ENCODE measurements at regions not wholly inside any gene's neighbourhood (a gene's known extent, or its start where the extent isn't known, plus 50 kb on each side); places are given as distances from the start of the nearest gene placed in this dataset.

DNA sequence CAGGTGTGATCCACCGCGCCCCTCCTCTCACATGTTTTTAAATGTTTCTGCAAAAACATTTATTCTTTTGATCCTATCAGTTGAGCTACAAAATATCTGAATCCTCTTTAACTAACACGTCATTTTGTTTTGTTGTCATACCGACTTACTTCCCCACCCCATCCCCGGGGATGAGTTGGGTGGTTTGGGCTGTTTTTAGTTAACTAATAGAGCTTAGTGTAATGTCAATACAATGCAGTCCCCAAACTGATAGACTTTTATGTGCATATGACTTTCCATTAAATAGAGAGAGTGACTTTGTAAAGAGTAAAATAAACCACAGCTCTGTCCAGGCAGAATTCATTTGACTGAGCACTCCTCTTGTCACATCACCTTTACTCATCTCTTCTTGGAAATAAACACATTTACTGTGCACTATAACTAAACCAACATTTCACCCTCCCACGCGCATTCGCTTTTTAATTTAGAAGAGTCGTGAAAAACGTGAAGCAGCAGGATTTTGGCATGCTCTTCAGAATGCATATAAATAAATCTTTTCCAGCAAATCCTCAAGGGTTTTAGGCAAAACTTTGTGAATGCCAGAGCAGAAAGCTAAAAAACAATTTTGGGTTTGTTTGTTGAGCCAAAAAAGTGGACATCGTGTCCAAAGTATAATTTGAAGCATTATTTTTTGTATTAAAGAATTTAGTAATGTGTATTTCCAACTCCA is 187.4 kb upstream of the MGMT start:
- intact Hi-C loops (cut with micrococcal nuclease): no loop called here

DNA sequence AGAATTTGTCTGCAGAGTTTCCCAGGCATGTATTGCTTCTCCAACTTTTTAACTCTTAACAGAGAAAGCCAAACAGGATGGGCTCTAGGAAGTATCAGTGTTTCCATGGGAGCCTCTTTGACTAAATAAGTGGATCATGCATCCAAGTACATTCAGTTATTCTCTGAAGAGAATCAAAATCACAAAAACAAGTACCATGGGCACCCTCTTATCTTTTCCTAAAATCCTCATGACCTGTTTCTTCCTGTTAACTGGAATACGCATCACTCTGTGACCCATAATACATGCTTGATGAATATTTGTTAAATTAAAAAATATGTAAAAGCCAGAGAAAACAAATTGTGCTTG is 186.9 kb upstream of the MGMT start:
- intact Hi-C loops (cut with micrococcal nuclease): no loop called here

DNA sequence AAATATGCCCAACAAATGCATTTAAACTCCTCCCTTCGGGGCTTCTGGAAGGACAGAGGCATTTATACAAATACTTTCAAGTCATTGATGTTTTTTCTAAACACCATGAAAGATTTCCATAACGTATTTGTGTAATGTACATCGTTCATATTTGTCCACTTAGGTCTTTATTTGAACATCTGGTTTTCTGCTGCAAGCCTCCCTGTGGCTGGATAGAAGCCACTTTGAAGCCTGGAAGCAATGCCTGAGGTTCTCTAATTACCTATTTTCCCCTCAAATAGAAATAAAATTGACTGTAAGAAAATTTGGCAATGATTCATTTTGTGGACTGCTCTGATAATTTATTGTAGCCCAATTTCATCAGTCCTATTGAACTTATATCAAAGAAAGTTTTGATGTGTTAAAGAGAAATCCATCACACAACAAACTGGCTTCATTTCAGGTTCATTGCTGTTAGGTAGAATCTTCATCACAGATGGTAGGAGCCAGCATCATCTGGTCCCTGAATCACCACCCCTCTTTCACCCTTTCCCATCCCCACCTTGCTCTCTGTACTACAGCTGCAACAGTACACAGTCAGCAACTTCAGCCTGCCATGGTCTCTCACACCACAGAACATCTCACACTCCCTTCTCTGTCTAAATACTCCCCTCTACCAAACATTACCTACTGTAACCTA is 186.0 kb upstream of the MGMT start:
- intact Hi-C loops (cut with micrococcal nuclease): no loop called here

DNA sequence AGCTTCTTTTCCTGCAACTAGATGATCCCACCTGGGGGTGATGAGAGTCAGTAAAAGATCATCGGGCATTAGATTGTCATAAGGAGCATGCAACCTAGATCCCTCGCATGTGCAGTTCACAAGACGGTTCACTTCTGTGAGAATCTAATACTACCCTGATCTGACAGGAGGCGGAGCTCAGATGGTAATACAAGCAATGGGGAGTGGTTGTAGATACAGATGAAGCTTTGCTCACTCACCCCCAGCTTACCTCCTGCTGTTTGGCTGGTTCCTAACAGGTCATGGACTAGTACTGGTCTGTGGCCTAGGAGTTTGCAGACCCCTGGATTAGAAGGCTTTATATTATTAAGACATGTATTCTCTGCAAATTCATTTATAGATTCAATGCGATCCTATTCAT is 181.6 kb upstream of the MGMT start:
- intact Hi-C loops (cut with micrococcal nuclease): no loop called here

DNA sequence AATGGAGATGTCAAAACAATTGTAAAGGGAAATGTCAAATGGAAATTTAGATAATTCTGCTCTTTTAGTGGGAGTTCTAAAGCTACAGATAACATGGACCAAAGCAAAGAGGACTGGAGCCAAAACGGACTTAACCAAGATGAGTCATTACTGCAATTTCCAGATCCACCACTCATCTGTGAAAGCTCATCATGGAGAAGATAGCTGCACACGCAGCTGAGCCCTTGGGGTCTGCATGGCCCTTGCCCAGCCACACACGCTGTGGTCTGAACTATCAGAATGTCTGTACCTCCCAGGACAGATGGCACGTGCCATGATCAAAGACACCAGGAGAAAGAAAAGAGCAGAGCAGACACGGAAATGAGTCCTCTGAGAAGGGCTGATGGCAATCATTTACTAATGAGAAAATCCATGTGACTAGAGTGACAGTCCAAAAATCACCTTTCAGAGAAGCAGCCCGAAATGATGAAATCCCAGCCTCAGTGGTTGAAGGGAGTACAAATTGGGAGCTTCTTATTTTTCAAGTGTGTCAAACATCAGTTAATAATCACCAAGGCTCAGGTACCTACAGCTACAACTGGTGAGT is 177.9 kb upstream of the MGMT start:
- intact Hi-C loops (cut with micrococcal nuclease): no loop called here

DNA sequence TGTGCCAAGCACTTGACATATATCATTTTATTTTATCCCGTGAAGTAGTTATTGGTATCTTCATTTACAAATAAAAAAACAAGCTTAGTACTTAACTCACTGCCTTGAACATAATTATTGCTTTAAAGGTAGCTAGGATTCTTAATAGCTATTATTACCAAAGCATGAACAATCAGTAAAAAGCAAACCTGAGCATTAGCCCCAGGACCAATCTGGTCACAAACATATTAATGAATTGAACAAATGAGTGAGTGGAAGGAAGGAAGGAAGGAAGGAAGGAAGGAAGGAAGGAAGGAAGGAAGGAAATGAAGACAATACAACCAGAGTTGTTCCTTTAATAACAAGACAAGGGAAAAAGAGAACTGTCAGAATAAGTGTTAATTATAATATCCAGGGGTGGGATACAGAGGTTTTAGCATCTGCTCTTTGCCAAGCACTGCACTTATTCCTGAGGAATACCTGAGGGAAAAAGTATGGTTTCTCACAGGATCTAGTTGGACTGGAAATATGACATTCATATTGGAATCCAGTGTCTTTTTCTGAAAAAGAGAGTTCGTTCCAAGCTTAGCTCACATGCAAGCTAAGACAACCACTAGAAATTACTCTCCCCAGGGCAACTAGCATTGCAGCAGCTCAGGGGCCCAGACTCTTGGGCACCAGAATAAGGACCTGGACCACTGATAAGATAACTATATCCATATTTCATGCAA is 172.9 kb upstream of the MGMT start:
- intact Hi-C loops (cut with micrococcal nuclease): no loop called here

DNA sequence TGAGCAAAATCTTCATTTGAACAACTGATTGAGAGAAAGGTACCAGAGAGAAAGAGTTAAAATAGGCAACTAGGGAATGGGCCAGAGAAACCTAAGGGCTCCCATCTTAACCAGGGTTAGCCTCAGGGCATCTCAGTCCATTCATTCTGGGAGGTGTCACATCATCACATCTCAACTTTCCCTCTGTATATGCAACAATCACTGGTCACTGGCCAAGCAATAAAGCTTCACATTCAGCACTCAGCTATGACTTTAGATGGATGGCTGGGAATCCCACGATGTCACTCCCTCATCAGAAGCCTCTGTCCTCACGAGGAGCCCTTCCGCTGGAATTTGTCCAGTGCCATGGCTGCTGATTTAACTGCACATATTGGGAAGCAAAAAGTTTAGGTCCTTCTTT is 172.1 kb upstream of the MGMT start:
- intact Hi-C loops (cut with micrococcal nuclease): no loop called here

DNA sequence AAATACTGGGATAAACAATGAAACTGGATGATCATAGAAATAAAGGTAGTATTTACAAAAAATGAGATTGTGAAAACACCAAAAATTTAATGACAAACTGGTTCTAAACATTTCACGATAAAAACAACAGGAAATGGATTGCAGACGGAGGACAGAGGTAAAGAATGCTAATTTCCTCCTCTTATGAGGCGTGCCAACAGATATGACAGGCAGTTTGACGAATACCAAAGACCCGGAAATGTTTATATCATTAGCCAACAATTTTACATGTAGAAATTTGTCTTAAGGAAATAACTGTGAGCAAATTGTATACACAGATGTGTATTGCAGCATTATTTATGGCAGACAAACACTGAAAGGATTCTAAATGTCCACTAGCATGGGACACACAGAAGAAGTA is 162.0 kb upstream of the MGMT start:
- intact Hi-C loops (cut with micrococcal nuclease): no loop called here

DNA sequence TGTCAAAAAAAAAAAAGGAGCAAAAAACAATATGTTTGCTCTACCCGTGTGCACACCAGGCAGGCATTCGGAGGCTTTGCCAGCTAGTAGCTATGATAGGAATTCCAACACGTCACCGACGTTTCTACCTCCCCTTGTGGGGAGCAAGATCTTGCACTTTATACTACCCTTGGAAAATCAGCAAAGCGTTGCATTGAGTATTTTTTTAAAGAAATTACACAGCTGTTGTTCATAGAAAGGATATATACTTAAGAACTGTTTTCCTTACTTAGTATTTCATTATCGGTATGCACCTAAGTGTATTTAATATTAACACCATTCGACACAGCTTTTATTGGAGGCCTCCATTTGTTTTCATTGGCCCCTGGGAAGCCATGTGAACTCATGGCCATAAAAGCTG is 159.9 kb upstream of the MGMT start:
- intact Hi-C loops (cut with micrococcal nuclease): no loop called here

DNA sequence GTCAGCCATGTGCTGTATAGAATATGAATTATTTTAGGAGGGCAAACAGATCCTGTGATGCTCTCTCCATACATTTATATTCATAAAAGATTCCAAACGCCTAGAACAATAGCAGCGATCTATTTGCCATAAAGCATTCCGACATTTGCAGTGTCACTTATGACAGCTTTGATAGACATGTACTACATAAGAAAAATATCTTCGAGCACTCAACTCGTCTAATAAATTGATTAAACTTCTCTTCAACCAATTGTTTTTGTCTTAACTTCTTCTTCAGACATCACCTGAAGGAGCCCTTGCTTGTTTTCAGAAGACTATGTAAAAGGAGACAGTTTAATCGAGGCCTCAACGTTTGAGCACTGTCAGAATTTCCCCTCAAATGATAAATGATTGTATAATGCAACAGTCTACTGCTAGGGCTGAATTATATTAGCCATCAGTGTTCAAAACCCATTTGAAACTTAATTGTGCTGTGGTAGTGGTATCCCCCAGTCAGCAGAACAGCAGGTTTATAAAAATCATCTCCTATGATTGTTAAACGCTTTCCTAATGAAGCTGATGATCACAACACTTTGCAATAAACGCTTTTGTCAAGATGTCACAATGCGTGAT is 158.0 kb upstream of the MGMT start:
- intact Hi-C loops (cut with micrococcal nuclease): no loop called here

DNA sequence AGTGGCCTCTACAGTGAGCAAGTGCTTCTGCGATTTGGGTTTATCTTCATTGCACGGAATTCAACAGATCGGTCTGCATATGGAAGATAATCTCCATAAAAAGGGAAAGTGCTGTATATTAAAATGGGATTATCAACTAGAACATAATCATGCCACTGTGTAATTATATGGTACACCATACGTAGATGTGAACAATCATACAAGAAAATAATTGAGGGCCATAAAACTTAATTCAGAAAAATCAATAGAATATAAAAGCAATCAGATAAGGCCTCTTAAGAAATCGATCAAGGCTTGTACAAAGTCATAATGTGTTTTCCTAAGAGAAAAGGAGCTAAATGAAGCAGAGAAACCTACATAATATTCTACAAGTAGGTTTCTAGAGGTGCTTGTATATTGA is 157.5 kb upstream of the MGMT start:
- intact Hi-C loops (cut with micrococcal nuclease): no loop called here

DNA sequence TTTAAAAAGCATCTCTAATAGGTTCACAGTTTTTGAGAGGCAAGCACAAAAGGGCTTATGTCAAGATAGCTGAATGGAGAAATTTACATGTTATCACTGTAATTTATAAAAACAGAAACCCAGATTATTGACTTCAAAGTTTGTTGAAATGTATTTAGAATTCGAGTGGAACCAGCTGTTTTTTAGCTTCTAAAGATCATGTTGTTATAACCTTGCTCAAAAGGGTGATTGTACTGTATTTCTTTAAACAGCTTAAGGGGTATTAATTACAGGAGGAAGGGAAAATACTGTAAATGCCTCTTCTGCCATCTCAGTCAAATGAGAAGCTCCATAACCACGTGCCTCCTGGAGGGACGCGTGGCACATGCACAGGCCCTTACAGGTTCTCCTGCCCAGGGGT is 156.2 kb upstream of the MGMT start:
- intact Hi-C loops (cut with micrococcal nuclease): no loop called here

DNA sequence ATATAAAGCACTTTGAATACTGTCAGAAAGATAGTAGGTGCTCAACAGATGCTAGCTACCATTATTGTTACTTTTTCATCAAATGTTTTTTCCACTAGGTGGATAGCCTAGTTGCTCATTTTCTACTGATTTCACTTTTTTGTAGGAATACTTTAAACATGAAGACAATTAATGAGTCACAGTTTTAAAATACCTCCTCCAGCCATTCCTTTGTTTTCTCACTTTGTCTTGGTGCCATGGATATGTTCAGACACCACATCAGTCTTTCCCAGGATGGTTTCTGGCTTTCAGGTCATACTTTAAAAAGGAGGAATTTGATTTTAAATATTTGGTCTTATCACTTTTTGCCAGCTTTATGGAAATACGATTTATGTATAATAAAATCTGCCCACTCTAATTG is 147.1 kb upstream of the MGMT start:
- intact Hi-C loops (cut with micrococcal nuclease): no loop called here

DNA sequence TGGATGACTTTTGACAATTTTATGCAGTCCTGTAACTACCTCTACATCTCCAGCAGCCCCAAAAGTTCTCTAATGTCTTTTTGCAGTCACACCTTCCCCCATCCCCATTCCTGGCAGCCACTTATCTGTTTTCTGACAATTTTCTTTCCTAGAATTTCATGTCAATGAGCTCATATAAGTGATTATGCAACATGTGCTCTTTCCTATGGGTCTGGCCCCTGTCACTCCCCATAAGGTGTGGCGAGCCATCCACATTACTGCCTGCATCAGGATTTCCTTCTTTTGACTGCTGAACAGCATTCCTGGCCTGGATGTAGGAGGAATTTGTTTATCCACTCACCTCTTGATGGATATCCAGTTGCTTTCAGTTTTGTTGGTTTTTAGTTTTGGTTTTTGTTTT is 146.7 kb upstream of the MGMT start:
- intact Hi-C loops (cut with micrococcal nuclease): no loop called here

DNA sequence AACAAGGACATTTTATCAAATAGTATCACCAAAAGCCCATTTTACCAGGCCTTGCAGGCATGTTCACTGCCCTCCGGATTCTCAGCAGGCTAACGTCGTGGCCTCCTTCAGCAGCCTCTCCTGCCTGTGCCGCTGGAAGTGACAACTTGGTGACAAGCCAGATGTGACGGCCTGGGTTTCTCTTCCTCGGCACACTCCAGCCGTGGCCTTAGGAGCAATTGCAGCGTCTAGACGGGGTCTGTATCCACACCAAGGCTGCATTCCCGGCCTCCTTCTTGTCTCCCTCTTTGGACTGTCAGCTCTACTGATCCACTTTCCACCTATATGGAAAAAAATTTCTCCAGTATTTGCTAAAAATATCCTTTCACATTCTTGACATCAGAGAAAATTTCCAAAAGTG is 145.3 kb upstream of the MGMT start:
- intact Hi-C loops (cut with micrococcal nuclease): no loop called here

DNA sequence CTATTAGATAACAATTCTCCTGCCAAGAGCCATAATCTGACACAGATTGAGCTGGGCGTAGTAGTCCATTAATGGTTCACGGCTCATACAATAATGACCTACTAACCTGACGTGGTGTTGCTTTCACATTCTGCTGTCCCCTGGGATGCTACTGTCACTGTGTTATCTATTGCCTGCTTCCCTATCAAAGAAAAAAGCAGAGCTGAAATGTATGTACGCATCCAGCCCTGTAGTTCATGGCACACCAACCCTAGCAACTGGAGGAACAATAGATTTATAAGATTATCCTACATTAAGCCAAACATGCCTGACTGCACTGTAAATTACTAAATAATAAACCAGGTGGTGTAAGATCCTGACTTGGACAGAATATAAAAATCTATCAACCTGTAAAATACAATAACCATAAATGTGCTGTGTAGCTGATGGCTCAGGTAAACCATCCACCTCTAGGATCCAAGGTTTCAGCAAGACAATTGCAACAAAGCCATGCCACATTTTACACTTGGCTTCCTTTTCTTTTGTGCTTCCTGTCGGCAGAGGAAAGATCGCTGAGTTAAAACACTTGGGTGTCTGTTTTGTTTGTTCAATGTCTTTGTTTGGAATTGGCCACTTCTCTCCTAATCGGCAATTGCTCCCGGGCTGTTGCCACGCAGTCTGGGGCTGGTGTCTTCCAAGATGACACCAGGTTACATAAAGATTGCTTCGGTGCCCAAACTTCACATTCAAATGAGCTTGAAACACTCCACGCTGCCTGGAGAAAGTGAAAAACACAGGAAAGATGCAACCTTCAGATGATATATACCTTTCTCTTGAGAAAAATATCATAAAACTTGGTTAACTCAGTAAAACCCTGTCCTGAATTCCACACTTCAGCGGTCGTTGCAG is 143.9 kb upstream of the MGMT start:
- intact Hi-C loops (cut with micrococcal nuclease): no loop called here

DNA sequence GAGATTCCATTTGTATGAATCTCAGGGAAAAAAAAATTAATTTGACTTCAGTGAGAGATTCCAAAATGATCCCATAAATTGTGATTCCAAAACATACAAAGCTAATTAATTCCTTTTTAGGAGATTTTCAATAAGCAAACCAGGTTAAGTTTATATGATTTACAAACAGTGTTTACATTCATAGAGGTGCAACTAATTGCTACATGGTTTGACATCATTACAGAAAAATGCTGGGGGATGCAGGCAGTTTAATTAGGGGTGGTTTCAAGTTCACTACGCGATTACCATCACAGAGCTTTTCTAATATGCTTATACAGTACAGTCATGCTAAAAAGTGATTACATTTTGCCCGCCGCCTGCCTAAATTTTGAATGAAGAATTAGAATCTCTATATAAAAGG is 143.2 kb upstream of the MGMT start:
- intact Hi-C loops (cut with micrococcal nuclease): no loop called here

DNA sequence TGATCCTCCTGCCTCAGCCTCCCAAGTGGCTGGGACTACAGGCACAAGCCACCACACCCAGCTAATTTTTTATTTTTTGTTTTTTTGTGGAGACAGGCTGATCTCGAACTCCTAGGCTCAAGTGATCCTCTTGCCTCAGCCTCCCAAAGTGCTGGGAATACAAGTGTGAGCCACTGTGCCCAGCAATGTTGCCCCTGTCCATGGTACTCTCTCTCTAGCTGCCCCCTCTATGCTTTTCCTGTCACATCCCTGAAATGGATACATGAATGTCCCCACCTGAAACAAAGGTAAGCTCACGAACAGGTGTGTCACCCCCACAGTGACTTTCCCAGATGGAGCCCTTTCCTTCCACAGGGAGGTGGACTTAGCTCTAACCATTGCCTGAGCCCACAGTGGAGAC is 141.1 kb upstream of the MGMT start:
- intact Hi-C loops (cut with micrococcal nuclease): no loop called here

DNA sequence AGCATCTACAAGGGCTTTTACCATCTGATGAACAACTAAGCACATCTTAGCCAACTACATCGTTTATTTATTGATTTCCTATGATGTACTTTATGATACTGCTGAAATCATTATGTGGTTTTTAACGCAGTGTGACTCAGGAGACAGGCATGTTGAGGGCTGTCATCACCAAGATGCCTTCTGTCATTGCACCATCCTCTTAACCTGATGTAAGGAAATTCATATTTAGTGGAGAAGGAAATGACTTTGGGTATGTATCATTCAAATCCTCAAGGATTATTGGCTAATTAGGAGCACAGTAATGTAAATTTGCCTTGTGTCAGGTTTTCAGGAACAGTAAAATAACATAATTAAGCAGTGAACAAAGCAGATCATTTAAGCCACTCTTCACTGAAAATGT is 138.5 kb upstream of the MGMT start:
- intact Hi-C loops (cut with micrococcal nuclease): no loop called here

DNA sequence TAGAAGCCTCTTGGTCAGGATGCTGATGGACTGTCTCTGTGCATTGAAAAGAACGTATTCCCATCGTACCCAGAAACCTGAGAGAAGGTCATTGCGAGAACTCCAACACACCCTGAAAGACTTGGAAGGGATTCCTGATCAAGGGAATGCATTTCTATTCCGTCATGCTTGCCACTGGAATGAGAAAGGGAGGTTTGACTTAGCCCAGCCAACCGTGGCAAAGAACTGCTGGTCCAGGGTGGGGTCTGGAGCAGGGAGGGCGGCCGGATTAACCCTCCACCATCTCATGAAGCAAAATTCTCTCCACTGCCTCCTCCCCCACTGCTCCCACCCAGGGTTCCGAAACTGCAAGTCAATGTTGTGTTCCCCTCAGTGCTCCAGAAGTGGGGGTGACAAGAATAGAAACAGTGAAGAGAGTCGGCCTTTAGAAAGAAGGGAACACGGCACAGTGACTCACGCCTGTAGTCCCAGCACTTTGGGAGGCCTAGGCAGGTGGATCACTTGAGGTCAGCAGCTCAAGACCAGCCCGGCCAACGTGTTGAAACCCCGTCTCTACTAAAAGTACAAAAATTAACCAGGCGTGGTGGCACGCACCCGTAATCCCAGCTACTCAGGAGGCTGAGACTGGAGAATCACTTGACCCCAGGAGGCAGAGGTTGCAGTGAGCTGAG is 137.5 kb upstream of the MGMT start:
- intact Hi-C loops (cut with micrococcal nuclease): no loop called here

DNA sequence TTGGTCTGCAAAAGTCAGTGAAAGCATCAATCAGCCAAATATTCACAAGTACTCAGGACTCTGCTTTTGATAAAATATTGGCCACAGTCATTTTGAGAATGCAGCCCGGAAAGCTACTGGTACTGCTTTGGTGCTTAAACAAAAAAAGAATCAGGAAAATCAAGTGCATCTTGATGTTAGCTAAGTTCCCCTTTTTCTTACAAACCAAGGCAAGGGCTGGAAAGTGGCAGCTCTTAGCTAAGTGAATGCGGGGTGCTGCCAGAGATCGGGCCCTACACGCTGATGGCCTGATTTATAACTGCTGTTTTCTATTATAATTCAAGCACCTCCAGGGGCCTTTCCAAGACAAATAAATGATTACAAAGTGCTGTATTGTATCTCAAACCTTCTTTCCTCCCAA is 136.8 kb upstream of the MGMT start:
- intact Hi-C loops (cut with micrococcal nuclease): no loop called here

All from T-helper 1 cell treated with Interleukin-12 subunit alpha and Interleukin-12 subunit beta and Interleukin-4 antibody, amounts not matched to agents 30 ng/mL and 1 ng/mL, for 36 hours (primary cell).